ENCODE measurements at regions not wholly inside any gene's neighbourhood (a gene's known extent, or its start where the extent isn't known, plus 50 kb on each side); places are given as distances from the start of the nearest gene placed in this dataset.

DNA sequence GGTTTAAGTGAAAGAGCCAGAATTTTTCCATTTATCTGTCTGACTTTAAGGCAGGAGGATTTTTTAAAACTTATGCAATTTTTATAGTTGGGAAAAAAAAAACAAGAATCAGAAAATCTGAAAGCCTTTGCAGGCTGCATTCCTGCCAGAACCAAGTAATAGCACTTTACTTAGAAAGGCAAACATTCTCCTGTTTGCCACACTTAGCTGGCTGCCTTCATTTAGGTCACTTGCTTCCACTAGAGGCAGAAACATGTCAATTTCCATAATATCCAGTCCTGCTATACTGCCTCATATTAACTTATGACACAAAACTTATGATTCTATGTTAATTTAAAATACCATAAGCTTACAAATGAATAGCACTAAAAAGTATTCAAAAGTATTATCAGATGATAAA, 425.8 kb downstream of the FRK start:
- no peak overlapping the region for H3K27ac ChIP-seq (ENCODE audit: extremely low read length, insufficient read depth, low read length)
- no peak overlapping the region for H3K9ac ChIP-seq (ENCODE audit: insufficient read depth, low read depth, low read length)
- H2AFZ ChIP-seq (ENCODE audit: low read length): no peak overlapping the region
- no peaks in the 10 kb centered on the region for H3K4me1 ChIP-seq (ENCODE audit: insufficient read depth, low read length)
- ATAC-seq (no peak), DNase-seq (ENCODE audit: low spot score) (no peak), FAIRE-seq (no peak)
- no peaks in the 10 kb centered on the region for H3K79me2 ChIP-seq (ENCODE audit: insufficient read depth, low read length)
- no peak overlapping the region for H3K4me3 ChIP-seq (replicated peaks in 1 of 3; ENCODE audit: insufficient read depth in 1 of 3, low read depth in 2 of 3, low read length in 3 of 3)
- no TSS peak for BruUV-seq (replicated peaks)
- CTCF ChIA-PET (ENCODE audit: low intra/inter-chr PET ratio, low total read pairs): no interaction called here
- POLR2A ChIA-PET: no interaction called here
- H3K4me2 ChIP-seq (ENCODE audit: low read depth, low read length): no peak overlapping the region
- TF ChIP-seq MZF1 (CRISPR knock-in tag; IDR thresholded peaks at IDR 0.05; ENCODE audit: borderline replicate concordance) (no peak), HMG20A (CRISPR knock-in tag; IDR thresholded peaks at IDR 0.05; ENCODE audit: borderline replicate concordance) (no peak), GATA4 (IDR thresholded peaks at IDR 0.05; ENCODE audit: borderline replicate concordance, low read depth) (no peak), TEAD2 (CRISPR knock-in tag; IDR thresholded peaks at IDR 0.05) (no peak), CREM (IDR thresholded peaks at IDR 0.05) (no peak), CREM (CRISPR knock-in tag; IDR thresholded peaks at IDR 0.05) (no peak), RARA (CRISPR knock-in tag; IDR thresholded peaks at IDR 0.05) (no peak), ZNF235 (CRISPR knock-in tag; IDR thresholded peaks at IDR 0.05; ENCODE audit: borderline replicate concordance) (no peak), ZNF264 (CRISPR knock-in tag; IDR thresholded peaks at IDR 0.05) (no peak), ZNF326 (CRISPR knock-in tag; IDR thresholded peaks at IDR 0.05; ENCODE audit: borderline replicate concordance) (no peak), EHMT2 (IDR thresholded peaks at IDR 0.05; ENCODE audit: borderline replicate concordance, low read depth, low read length) (no peak), ZEB1 (IDR thresholded peaks at IDR 0.05; ENCODE audit: insufficient replicate concordance, low read depth) (no peak), ZNF530 (CRISPR knock-in tag; IDR thresholded peaks at IDR 0.05; ENCODE audit: low read depth) (no peak), PTBP1 (IDR thresholded peaks at IDR 0.05; ENCODE audit: low read depth, low read length, poor library complexity, severe bottlenecking) (no peak), NFIB (CRISPR knock-in tag; IDR thresholded peaks at IDR 0.05; ENCODE audit: borderline replicate concordance) (no peak), ZNF720 (CRISPR knock-in tag; IDR thresholded peaks at IDR 0.05) (no peak), STAT5B (CRISPR knock-in tag; IDR thresholded peaks at IDR 0.05) (no peak), SKI (IDR thresholded peaks at IDR 0.05; ENCODE audit: partially characterized antibody) (no peak)
- TF ChIP-seq, protein P1, sequence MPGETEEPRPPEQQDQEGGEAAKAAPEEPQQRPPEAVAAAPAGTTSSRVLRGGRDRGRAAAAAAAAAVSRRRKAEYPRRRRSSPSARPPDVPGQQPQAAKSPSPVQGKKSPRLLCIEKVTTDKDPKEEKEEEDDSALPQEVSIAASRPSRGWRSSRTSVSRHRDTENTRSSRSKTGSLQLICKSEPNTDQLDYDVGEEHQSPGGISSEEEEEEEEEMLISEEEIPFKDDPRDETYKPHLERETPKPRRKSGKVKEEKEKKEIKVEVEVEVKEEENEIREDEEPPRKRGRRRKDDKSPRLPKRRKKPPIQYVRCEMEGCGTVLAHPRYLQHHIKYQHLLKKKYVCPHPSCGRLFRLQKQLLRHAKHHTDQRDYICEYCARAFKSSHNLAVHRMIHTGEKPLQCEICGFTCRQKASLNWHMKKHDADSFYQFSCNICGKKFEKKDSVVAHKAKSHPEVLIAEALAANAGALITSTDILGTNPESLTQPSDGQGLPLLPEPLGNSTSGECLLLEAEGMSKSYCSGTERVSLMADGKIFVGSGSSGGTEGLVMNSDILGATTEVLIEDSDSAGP (CRISPR knock-in tag; IDR thresholded peaks at IDR 0.05; ENCODE audit: borderline replicate concordance): no peak
- TF ChIP-seq, protein P2, sequence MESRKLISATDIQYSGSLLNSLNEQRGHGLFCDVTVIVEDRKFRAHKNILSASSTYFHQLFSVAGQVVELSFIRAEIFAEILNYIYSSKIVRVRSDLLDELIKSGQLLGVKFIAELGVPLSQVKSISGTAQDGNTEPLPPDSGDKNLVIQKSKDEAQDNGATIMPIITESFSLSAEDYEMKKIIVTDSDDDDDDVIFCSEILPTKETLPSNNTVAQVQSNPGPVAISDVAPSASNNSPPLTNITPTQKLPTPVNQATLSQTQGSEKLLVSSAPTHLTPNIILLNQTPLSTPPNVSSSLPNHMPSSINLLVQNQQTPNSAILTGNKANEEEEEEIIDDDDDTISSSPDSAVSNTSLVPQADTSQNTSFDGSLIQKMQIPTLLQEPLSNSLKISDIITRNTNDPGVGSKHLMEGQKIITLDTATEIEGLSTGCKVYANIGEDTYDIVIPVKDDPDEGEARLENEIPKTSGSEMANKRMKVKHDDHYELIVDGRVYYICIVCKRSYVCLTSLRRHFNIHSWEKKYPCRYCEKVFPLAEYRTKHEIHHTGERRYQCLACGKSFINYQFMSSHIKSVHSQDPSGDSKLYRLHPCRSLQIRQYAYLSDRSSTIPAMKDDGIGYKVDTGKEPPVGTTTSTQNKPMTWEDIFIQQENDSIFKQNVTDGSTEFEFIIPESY (CRISPR knock-in tag; IDR thresholded peaks at IDR 0.05): no peak
- H3K27me3 ChIP-seq (ENCODE audit: control insufficient read depth in 1 of 2, insufficient read depth in 2 of 2, low read length in 2 of 2): no peaks in the 10 kb centered on the region
- no peaks in the 10 kb centered on the region for H3K9me3 ChIP-seq (ENCODE audit: low read length)
- in situ Hi-C loops (cut with HindIII; ENCODE audit: extremely low pct_ligation_motif_present, low pct_unique_long_range_greater_than_20kb): no loop called here
- intact Hi-C loops (cut with micrococcal nuclease; ENCODE audit: unreplicated experiment): no loop called here
- no peaks in the 10 kb centered on the region for H3K36me3 ChIP-seq (replicated peaks in 1 of 2; ENCODE audit: control insufficient read depth in 1 of 2, insufficient read depth in 2 of 2, low read length in 2 of 2)
- no peaks in the 10 kb centered on the region for H4K20me1 ChIP-seq (ENCODE audit: insufficient read depth, low read length)

All from HepG2 (cell line).